ENCODE measurements at regions not wholly inside any gene's neighbourhood (a gene's known extent, or its start where the extent isn't known, plus 50 kb on each side); places are given as distances from the start of the nearest gene placed in this dataset.

DNA sequence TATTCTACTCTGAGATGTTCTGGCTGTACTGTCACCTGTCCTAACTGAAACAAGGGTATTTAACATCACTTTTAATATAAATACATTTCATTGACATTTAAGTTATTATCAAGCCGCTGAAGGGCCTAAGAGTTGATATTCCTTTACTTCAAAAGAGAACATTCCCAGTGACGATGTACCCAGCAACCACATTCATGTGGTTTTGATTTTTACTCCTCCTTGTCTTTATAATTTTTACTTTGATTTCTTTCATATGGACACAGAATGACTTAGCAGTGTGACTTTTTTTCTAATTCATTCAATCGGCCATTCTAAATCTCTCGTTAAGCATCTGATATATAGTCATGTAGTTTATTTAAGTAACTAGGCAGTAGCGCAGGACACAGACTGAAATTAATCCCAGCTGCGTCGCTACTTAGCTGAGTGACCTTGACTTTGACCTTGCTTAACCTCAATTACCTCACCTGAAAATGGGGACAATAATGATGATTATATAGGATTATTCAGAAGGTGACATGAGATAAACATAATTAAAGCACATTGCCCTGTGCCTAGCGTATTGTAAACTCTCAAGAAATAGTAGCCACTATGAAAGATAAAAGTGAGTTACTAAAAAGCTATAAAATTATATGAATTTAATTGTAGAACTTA is 476.6 kb downstream of the SETD4 start:
- TF ChIP-seq, protein P1, sequence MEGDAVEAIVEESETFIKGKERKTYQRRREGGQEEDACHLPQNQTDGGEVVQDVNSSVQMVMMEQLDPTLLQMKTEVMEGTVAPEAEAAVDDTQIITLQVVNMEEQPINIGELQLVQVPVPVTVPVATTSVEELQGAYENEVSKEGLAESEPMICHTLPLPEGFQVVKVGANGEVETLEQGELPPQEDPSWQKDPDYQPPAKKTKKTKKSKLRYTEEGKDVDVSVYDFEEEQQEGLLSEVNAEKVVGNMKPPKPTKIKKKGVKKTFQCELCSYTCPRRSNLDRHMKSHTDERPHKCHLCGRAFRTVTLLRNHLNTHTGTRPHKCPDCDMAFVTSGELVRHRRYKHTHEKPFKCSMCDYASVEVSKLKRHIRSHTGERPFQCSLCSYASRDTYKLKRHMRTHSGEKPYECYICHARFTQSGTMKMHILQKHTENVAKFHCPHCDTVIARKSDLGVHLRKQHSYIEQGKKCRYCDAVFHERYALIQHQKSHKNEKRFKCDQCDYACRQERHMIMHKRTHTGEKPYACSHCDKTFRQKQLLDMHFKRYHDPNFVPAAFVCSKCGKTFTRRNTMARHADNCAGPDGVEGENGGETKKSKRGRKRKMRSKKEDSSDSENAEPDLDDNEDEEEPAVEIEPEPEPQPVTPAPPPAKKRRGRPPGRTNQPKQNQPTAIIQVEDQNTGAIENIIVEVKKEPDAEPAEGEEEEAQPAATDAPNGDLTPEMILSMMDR (IDR thresholded peaks at IDR 0.05): no peak
- TF ChIP-seq POLR2A (IDR thresholded peaks at IDR 0.05): no peak
